Fibroblast of the aortic adventitia (primary cell): ENCODE measurements at regions not wholly inside any gene's neighbourhood (a gene's known extent, or its start where the extent isn't known, plus 50 kb on each side); places are given as distances from the start of the nearest gene placed in this dataset.

Source experiments
- DNase-seq: peaks from one replicate; pipeline ENCODE4 v3.0.0-alpha.2; 2010; ENCODE audit warnings: low read depth
- H3K4me3 ChIP-seq: 2 replicates; pipeline ENCODE4 v1.5.1; 2011; ENCODE audit warnings: low read depth, mild to moderate bottlenecking, control low read depth, low read length, moderate library complexity
- TF ChIP-seq, protein P1 (sequence below): IDR thresholded peaks from 2 replicates; pipeline ENCODE4 v1.5.1; 2011; ENCODE audit warnings: mild to moderate bottlenecking, low read length, control low read depth, inconsistent platforms; ENCODE audit not compliant: insufficient read depth

GRCh38 chrX:140360924-140361323, 143.9 kb downstream of the SOX3 start:
- H3K4me3 ChIP-seq, result no peak overlapping the region
- DNase-seq, result no peak
- TF ChIP-seq, protein P1, sequence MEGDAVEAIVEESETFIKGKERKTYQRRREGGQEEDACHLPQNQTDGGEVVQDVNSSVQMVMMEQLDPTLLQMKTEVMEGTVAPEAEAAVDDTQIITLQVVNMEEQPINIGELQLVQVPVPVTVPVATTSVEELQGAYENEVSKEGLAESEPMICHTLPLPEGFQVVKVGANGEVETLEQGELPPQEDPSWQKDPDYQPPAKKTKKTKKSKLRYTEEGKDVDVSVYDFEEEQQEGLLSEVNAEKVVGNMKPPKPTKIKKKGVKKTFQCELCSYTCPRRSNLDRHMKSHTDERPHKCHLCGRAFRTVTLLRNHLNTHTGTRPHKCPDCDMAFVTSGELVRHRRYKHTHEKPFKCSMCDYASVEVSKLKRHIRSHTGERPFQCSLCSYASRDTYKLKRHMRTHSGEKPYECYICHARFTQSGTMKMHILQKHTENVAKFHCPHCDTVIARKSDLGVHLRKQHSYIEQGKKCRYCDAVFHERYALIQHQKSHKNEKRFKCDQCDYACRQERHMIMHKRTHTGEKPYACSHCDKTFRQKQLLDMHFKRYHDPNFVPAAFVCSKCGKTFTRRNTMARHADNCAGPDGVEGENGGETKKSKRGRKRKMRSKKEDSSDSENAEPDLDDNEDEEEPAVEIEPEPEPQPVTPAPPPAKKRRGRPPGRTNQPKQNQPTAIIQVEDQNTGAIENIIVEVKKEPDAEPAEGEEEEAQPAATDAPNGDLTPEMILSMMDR, result no peak

- DNase-seq, result no peak
- TF ChIP-seq, protein P1, result no peak
- no peak overlapping the region for H3K4me3 ChIP-seq
Observed at GRCh38 chrX:140360284-140360683, 144.6 kb downstream of the SOX3 start.

- TF ChIP-seq, protein P1, result no peak
- no peak overlapping the region for H3K4me3 ChIP-seq
- no peak for DNase-seq
Observed at GRCh38 chrX:140355922-140356321, 148.9 kb downstream of the SOX3 start.

DNA sequence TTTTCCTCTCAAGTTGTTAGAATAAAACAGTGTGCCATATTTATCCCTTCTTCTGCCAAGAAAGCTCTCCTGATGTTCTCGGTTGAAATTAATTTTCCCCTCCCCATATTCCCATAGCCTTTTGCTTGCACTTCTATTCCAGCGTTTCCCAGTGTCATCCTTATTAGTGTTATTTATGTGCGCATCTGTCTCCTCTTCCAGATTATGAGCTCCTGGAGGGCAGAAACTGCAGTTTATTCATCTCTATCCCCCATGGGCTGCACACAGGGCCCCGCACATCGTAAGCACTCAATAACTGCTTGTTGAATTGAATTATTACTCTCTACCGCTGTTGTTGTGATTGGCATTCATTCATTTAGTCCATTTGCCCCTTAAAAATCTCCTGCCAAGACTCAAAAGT, 149.4 kb downstream of the SOX3 start:
- TF ChIP-seq, protein P1, result no peak
- no peak for DNase-seq
- H3K4me3 ChIP-seq, result no peak overlapping the region

DNA sequence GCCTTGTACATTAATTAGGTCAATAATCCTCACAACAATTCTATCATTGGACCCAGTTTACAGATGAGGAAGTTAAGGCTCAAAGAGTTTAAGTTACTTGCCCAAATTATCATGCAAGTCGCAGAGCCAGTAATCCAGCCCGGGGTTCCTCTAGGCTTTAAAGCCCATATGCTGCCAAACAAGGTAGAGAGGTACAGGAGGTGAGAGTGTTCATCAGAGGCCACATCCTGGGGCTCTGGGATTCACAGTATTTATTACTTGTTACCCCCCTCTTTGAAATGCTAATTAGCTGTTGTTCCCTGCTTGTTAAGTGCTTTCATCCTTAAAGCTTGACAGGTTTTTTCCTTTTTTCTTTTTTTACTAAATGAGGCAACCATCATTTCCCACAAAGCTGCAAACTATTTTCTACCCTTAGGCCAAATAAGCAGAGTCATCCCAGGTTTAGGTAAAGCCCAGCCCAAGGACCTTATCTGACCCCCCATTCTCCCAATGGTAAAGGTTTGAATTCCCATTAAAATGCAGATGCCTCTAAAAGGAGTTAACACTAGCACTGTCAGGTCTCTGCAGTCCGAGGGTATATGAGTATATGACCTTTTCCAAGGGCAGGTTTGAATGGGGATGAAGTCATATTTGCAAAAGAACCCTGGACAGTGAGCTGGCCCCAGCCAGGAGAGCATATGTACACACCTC, 150.3 kb downstream of the SOX3 start:
- TF ChIP-seq, protein P1, result no peak
- DNase-seq, result no peak
- no peak overlapping the region for H3K4me3 ChIP-seq

DNA sequence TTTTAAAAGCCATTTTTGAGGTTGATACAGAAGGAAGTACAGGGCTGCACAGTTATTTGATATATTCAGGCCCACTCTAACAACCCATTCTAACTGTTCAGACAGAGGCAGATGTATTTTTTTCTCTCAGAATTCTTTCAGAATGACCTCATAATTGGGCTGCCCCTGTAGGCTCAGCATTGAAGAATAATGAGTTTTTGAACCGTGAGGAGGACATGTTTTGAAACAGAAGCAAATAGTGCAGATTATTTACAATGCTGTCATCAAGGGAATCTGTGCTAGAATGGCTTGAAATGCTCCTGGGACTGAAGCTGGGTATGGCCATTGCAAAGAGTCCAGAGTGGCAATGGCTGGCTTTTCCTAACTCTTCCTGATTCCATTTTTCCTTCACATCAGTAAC, 158.1 kb downstream of the SOX3 start:
- DNase-seq, result no peak
- no peak overlapping the region for H3K4me3 ChIP-seq

More for the DNA sequence above, 158.1 kb downstream of the SOX3 start:
- TF ChIP-seq, protein P1, result no peak
